Coronary artery (tissue), 2 donors: ENCODE measurements at regions not wholly inside any gene's neighbourhood (a gene's known extent, or its start where the extent isn't known, plus 50 kb on each side); places are given as distances from the start of the nearest gene placed in this dataset.
"Not testable (repeated sequence)": the region's sequence is repeated elsewhere in the genome, so short reads cannot be mapped to it uniquely, and the experiment has no call there.

Source experiments
- DNase-seq: peaks from one replicate; pipeline ENCODE4 v3.0.0-alpha.2; 2017; ENCODE audit warnings: low spot score
- H3K27ac ChIP-seq, 2 donors: fragments of 200-600 bp; sonication (generic); one replicate each; pipeline ENCODE4 v1.5.1; 2016 to 2019
- H3K4me3 ChIP-seq: fragments of 200-600 bp; sonication (generic); 2 replicates; pipeline ENCODE4 v1.5.1; 2016; ENCODE audit warnings: mild to moderate bottlenecking, moderate library complexity
- TF ChIP-seq, protein P1 (sequence below): fragments of 200-600 bp; sonication (generic); IDR thresholded peaks from one replicate; pipeline ENCODE4 v1.5.1; 2019; ENCODE audit warnings: antibody characterized with exemption

DNA sequence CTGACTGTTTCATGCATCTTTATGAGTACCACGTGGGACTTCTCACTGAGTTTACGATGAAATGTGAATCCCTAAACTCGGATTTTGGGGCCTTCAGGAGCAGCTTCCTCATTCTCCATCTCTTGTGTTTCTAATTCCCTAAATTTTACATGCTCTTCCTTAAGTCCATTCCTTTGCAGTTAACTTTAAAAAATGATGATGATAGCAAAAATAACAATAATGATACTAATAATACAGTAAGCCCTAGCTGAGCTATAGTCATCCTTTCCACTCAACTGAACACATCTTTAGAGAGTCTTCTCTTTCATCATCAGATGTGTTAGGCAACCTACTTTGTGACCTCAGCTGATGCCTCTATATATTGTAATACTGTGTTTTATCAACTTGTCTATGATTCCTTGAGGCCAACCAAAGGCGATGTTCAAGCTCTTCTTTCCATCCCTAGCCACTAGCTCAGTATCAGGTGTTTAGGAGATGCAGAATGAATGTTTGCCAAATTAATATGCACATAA lies 1196.4 kb downstream of the VRK1 start:
- no peak overlapping the region for H3K27ac ChIP-seq
- TF ChIP-seq, protein P1, sequence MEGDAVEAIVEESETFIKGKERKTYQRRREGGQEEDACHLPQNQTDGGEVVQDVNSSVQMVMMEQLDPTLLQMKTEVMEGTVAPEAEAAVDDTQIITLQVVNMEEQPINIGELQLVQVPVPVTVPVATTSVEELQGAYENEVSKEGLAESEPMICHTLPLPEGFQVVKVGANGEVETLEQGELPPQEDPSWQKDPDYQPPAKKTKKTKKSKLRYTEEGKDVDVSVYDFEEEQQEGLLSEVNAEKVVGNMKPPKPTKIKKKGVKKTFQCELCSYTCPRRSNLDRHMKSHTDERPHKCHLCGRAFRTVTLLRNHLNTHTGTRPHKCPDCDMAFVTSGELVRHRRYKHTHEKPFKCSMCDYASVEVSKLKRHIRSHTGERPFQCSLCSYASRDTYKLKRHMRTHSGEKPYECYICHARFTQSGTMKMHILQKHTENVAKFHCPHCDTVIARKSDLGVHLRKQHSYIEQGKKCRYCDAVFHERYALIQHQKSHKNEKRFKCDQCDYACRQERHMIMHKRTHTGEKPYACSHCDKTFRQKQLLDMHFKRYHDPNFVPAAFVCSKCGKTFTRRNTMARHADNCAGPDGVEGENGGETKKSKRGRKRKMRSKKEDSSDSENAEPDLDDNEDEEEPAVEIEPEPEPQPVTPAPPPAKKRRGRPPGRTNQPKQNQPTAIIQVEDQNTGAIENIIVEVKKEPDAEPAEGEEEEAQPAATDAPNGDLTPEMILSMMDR = no peak
- no peak for DNase-seq
- H3K4me3 ChIP-seq = no peak overlapping the region

DNA sequence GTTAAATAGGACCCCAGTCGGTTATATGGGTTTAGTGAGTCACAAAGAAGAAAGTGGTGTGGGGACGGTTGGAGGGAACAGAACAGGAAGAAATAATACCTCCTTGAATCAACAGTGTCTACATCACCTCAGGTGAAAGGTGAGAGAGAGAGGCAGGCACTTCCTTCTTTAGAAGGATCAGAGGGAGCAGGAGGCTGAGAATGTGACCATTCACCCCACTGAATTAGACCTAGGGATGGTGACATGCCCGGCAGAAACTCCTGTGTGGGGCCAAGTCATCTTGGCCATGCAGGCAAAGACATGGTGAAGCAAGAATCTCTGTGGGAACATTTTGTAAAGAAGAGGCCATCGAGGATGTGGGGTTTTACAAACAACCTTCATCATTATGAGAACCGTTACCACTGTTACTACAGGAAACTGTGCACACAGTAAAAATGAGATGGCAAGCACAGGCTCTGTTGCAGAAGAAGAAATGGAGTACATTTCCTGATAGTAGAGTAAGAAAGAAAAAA lies 1196.9 kb downstream of the VRK1 start:
- no peak for DNase-seq
- TF ChIP-seq, protein P1 = no peak
- Histone ChIP-seq H3K4me3 (no peak overlapping the region), H3K27ac (no peak overlapping the region)

DNA sequence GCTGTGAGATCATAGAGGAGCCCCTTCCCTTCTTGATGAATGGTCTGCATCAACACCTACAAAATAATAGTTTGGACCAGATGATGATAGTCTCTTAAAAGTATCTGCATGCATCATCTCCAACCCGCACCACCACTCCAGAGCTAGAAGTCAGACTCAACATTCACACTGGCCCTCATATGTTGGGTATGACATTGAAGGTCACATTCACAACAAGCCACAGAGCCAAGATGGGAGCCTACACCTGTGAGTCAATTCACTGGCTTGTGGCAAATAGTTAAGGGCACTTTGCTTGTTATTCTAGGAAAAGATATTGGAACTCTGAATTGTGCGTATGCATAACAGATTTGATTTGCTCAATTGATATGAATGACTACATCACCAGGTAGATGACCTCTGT lies 1197.9 kb downstream of the VRK1 start:
- TF ChIP-seq, protein P1 = no peak
- Histone ChIP-seq H3K27ac (no peak overlapping the region), H3K4me3 (no peak overlapping the region)
- DNase-seq = no peak

DNA sequence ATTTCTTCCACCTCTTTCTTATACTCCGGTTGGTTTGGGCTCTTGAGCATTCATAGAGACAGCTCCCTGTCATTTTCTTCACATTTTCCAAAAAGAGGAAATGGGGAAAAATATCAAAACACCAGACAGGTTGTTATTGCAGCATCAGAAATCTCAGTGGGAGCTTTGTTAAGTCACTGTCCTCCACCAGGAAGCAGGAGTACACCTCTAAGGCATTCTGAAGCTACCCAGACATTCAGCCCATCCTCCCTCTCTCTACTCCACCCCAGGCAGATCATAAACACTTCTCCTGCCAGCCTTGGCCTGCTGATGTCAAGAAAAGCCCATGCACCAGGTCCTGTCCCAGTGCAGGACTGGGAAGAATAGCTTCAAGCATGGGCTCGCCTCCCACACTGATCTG lies 1198.3 kb downstream of the VRK1 start:
- H3K4me3 ChIP-seq = no peak overlapping the region
- no peak overlapping the region for H3K27ac ChIP-seq
- no peak for DNase-seq
- TF ChIP-seq, protein P1 = no peak

DNA sequence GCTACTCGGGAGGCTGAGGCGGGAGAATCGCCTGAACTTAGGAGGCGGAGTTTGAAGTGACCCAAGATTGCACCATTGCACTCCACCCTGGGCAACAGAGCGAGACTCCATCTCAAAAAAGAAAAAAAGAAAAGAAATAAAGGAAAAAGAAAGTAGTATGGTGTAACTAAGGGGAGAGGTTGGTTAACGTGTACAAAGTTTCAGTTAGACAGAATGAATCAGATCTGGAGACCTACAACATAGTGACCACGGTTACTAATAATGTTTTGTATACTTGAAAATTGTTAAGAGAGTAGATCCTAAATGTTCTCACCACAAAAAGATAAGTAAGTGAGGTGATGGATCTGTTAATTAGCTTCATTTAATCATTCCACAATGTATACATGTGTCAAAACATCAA lies 1208.8 kb downstream of the VRK1 start:
- DNase-seq = no peak
- Histone ChIP-seq H3K4me3 (no peak overlapping the region), H3K27ac (no peak overlapping the region)
- TF ChIP-seq, protein P1 = no peak

DNA sequence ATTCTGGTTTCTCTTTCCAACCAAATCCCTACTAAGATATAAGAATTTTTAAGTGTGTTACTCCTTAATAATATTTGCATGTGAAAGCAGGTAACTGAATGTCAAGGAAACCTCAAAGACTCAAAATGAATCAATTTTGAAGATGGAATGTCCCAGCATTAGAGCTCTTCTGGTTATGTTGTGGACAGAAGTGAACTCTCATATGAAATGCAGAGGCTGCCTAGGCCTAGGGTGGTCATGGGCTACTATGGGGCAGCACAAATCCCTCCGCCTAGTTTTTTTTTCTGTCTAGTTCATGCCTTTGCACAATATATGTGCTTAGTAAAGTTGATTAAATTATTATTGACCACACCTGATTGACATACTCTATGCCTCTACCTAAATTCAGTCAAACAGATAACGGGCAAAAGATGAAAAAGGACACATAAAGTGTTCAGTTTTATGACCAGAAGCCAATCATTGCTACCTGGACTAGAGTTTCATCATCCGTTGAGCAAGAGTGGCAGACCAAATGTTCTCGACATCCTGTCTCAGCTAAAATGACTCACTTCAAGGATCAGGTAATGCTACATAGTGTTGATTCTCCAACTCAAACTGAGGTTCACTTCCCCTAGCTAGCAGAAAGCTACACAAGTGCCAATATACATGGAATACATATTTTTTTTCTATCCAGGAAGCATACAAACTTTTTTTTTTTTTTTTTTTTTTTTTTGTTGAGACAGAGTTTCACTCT lies 1211.4 kb downstream of the VRK1 start:
- H3K4me3 ChIP-seq = no peak overlapping the region
- TF ChIP-seq, protein P1 = no peak
- H3K27ac ChIP-seq = no peak overlapping the region
- no peak for DNase-seq

DNA sequence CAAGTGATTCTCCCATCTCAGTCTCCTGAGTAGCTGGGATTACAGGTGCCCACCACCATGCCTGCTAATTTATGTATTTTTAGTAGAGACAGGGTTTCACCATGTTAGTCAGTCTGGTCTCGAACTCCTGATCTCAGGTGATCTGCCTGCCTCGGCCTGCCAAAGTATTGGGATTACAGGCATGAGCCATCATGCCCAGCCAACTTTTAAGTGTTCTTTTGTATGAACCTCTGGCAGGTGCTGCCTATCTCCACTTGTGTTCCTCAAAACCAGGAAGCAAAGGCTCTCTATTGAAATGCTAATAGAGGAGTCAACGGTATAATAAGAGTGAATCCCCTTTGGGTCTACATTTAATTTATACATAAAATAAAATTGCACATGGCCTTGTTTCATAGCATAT lies 1212.0 kb downstream of the VRK1 start:
- DNase-seq, H3K4me3 ChIP-seq, H3K27ac ChIP-seq: not testable (repeated sequence)
